HepG2 (cell line): ENCODE measurements at regions not wholly inside any gene's neighbourhood (a gene's known extent, or its start where the extent isn't known, plus 50 kb on each side); places are given as distances from the start of the nearest gene placed in this dataset.

Experiments
- ATM ChIP-seq: fragments of 450-650 bp; IDR thresholded peaks from 2 replicates; pipeline ENCODE4 v1.7.1; 2017; ENCODE audit warnings: mild to moderate bottlenecking, borderline replicate concordance
- BCL6 ChIP-seq: IDR thresholded peaks from 2 replicates; pipeline ENCODE4 v1.6.1; 2016; ENCODE audit warnings: missing genetic modification reagents, missing compliant biosample characterization
- GATA4 ChIP-seq: sonication (generic); IDR thresholded peaks from 2 replicates; pipeline ENCODE4 v1.6.1; 2016; ENCODE audit warnings: antibody characterized with exemption, low read depth, borderline replicate concordance
- JUND ChIP-seq: sonication (generic); formaldehyde crosslinking; IDR thresholded peaks from 2 replicates; pipeline ENCODE4 v1.8.0; 2022; ENCODE audit warnings: mild to moderate bottlenecking, missing genetic modification reagents
- MIER3 ChIP-seq: IDR thresholded peaks from 2 replicates; pipeline ENCODE4 v1.6.1; 2016; ENCODE audit warnings: missing compliant biosample characterization, borderline replicate concordance
- NAIF1 ChIP-seq: sonication (generic); formaldehyde crosslinking; IDR thresholded peaks from 2 replicates; pipeline ENCODE4 v1.5.0; 2020; ENCODE audit warnings: mild to moderate bottlenecking, missing genetic modification reagents, borderline replicate concordance
- RAD21 ChIP-seq: fragments of 450-650 bp; formaldehyde crosslinking; IDR thresholded peaks from 2 replicates; pipeline ENCODE4 v1.5.0; 2020; ENCODE audit warnings: mild to moderate bottlenecking
- SNAPC2 ChIP-seq: sonication (generic); formaldehyde crosslinking; IDR thresholded peaks from 2 replicates; pipeline ENCODE4 v1.8.1; 2022; ENCODE audit warnings: mild to moderate bottlenecking, missing genetic modification reagents
- TAF1 ChIP-seq: sonication (generic); formaldehyde crosslinking; IDR thresholded peaks from 2 replicates; pipeline ENCODE4 v1.4.0; 2020; ENCODE audit warnings: missing genetic modification reagents
- TBX2 ChIP-seq: sonication (generic); formaldehyde crosslinking; IDR thresholded peaks from 2 replicates; pipeline ENCODE4 v1.5.0; 2020; ENCODE audit warnings: missing genetic modification reagents, mild to moderate bottlenecking, borderline replicate concordance
- TSC22D2 ChIP-seq: sonication (generic); formaldehyde crosslinking; IDR thresholded peaks from 2 replicates; pipeline ENCODE4 v1.5.1; 2020; ENCODE audit warnings: missing genetic modification reagents, mild to moderate bottlenecking, borderline replicate concordance
- ZBTB21 ChIP-seq: sonication (generic); formaldehyde crosslinking; IDR thresholded peaks from 2 replicates; pipeline ENCODE4 v1.4.0; 2020; ENCODE audit warnings: missing genetic modification reagents
- ZNF17 ChIP-seq: sonication (generic); formaldehyde crosslinking; IDR thresholded peaks from 2 replicates; pipeline ENCODE4 v1.5.0; 2020; ENCODE audit warnings: mild to moderate bottlenecking, missing genetic modification reagents
- ZNF484 ChIP-seq: sonication (generic); formaldehyde crosslinking; IDR thresholded peaks from 2 replicates; pipeline ENCODE4 v1.5.1; 2020; ENCODE audit warnings: mild to moderate bottlenecking, low read depth, missing genetic modification reagents, borderline replicate concordance
- ZNF720 ChIP-seq: sonication (generic); formaldehyde crosslinking; IDR thresholded peaks from 2 replicates; pipeline ENCODE4 v1.4.0; 2020; ENCODE audit warnings: missing genetic modification reagents
- ZSCAN20 ChIP-seq: sonication (generic); formaldehyde crosslinking; IDR thresholded peaks from 2 replicates; pipeline ENCODE4 v1.4.0; 2020; ENCODE audit warnings: missing genetic modification reagents, mild to moderate bottlenecking, borderline replicate concordance
- TF ChIP-seq, protein P1 (sequence below): sonication (generic); formaldehyde crosslinking; IDR thresholded peaks from 2 replicates; pipeline ENCODE4 v1.4.0; 2020; ENCODE audit warnings: missing genetic modification reagents
- TF ChIP-seq, protein P2 (sequence below), 2 experiments: fragments of 450-650 bp in 1 of 2; sonication (generic) in 1 of 2; formaldehyde crosslinking; IDR thresholded peaks; 2 replicates each; pipeline versions ENCODE4 v1.5.0 to v1.8.0; 2020 to 2022; ENCODE audit warnings: mild to moderate bottlenecking in 1 of 2, missing genetic modification reagents in 1 of 2
- TF ChIP-seq, protein P3 (sequence below): sonication (generic); formaldehyde crosslinking; IDR thresholded peaks from 2 replicates; pipeline ENCODE4 v1.4.0; 2020; ENCODE audit warnings: missing genetic modification reagents, mild to moderate bottlenecking, borderline replicate concordance
- TF ChIP-seq, protein P4 (sequence below): sonication (generic); formaldehyde crosslinking; IDR thresholded peaks from 2 replicates; pipeline ENCODE4 v1.8.0; 2023; ENCODE audit warnings: mild to moderate bottlenecking, missing genetic modification reagents
- TF ChIP-seq, protein P5 (sequence below): sonication (generic); formaldehyde crosslinking; IDR thresholded peaks from 2 replicates; pipeline ENCODE4 v1.4.0; 2020; ENCODE audit warnings: missing genetic modification reagents, borderline replicate concordance

DNA sequence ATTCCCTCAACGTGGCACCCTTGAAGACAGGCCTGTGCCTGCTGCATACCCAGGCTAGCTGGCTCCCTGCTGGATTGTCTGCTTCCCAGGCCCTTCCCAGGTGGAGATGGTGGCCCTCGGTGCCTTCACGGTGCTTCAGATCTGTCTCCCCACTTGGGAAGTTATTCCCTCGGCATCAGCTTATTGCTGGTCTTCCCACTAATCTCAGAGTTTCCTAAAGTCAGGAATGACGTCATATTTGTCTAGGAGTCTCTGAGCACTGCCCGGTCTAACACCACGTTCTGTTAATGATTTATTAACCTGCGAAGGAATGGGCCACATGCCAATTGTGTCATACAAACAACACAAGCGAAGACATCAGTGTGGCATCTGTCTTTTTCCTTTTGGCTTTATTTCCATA lies 269.8 kb upstream of the ID2 start (continued):
- TF ChIP-seq ZSCAN20 (CRISPR knock-in tag) (no peak), NAIF1 (CRISPR knock-in tag) (no peak), ATM (no peak), MIER3 (peak; percentile 70; the same call in 1 of the 2 replicates), ZNF484 (CRISPR knock-in tag) (no peak), ZBTB21 (CRISPR knock-in tag) (peak; percentile 88), ZNF17 (no peak), TAF1 (CRISPR knock-in tag) (no peak), BCL6 (CRISPR knock-in tag) (peak; percentile 75), JUND (peak; percentile 66; the same call in 1 of the 2 replicates), TSC22D2 (CRISPR knock-in tag) (no peak), ZNF720 (no peak), GATA4 (no peak), RAD21 (CRISPR knock-in tag) (no peak), SNAPC2 (CRISPR knock-in tag) (no peak), TBX2 (CRISPR knock-in tag) (peak; percentile 72)
- TF ChIP-seq, protein P1, sequence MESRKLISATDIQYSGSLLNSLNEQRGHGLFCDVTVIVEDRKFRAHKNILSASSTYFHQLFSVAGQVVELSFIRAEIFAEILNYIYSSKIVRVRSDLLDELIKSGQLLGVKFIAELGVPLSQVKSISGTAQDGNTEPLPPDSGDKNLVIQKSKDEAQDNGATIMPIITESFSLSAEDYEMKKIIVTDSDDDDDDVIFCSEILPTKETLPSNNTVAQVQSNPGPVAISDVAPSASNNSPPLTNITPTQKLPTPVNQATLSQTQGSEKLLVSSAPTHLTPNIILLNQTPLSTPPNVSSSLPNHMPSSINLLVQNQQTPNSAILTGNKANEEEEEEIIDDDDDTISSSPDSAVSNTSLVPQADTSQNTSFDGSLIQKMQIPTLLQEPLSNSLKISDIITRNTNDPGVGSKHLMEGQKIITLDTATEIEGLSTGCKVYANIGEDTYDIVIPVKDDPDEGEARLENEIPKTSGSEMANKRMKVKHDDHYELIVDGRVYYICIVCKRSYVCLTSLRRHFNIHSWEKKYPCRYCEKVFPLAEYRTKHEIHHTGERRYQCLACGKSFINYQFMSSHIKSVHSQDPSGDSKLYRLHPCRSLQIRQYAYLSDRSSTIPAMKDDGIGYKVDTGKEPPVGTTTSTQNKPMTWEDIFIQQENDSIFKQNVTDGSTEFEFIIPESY, result no peak
- TF ChIP-seq, protein P2, sequence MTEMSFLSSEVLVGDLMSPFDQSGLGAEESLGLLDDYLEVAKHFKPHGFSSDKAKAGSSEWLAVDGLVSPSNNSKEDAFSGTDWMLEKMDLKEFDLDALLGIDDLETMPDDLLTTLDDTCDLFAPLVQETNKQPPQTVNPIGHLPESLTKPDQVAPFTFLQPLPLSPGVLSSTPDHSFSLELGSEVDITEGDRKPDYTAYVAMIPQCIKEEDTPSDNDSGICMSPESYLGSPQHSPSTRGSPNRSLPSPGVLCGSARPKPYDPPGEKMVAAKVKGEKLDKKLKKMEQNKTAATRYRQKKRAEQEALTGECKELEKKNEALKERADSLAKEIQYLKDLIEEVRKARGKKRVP (CRISPR knock-in tag; IDR thresholded peaks at IDR 0.05), result 0 out of 4 replicates have a peak, but pooled peaks of 1 of the 2 experiments have one; percentile 27
- TF ChIP-seq, protein P3, sequence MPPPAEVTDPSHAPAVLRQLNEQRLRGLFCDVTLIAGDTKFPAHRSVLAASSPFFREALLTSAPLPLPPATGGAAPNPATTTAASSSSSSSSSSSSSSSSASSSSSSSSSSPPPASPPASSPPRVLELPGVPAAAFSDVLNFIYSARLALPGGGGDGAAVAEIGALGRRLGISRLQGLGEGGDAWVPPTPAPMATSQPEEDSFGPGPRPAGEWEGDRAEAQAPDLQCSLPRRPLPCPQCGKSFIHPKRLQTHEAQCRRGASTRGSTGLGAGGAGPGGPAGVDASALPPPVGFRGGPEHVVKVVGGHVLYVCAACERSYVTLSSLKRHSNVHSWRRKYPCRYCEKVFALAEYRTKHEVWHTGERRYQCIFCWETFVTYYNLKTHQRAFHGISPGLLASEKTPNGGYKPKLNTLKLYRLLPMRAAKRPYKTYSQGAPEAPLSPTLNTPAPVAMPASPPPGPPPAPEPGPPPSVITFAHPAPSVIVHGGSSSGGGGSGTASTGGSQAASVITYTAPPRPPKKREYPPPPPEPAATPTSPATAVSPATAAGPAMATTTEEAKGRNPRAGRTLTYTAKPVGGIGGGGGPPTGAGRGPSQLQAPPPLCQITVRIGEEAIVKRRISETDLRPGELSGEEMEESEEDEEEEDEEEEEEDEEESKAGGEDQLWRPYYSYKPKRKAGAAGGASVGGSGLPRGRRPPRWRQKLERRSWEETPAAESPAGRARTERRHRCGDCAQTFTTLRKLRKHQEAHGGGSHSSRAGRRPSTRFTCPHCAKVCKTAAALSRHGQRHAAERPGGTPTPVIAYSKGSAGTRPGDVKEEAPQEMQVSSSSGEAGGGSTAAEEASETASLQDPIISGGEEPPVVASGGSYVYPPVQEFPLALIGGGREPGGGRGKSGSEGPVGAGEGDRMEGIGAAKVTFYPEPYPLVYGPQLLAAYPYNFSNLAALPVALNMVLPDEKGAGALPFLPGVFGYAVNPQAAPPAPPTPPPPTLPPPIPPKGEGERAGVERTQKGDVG, result no peak
- TF ChIP-seq, protein P4, sequence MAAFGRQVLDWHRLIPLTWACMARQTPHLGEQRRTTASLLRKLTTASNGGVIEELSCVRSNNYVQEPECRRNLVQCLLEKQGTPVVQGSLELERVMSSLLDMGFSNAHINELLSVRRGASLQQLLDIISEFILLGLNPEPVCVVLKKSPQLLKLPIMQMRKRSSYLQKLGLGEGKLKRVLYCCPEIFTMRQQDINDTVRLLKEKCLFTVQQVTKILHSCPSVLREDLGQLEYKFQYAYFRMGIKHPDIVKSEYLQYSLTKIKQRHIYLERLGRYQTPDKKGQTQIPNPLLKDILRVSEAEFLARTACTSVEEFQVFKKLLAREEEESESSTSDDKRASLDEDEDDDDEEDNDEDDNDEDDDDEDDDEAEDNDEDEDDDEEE, result no peak
- TF ChIP-seq, protein P5, sequence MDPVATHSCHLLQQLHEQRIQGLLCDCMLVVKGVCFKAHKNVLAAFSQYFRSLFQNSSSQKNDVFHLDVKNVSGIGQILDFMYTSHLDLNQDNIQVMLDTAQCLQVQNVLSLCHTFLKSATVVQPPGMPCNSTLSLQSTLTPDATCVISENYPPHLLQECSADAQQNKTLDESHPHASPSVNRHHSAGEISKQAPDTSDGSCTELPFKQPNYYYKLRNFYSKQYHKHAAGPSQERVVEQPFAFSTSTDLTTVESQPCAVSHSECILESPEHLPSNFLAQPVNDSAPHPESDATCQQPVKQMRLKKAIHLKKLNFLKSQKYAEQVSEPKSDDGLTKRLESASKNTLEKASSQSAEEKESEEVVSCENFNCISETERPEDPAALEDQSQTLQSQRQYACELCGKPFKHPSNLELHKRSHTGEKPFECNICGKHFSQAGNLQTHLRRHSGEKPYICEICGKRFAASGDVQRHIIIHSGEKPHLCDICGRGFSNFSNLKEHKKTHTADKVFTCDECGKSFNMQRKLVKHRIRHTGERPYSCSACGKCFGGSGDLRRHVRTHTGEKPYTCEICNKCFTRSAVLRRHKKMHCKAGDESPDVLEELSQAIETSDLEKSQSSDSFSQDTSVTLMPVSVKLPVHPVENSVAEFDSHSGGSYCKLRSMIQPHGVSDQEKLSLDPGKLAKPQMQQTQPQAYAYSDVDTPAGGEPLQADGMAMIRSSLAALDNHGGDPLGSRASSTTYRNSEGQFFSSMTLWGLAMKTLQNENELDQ (CRISPR knock-in tag), result no peak
